CD4-positive, alpha-beta memory T cell (primary cell): ENCODE measurements at regions not wholly inside any gene's neighbourhood (a gene's known extent, or its start where the extent isn't known, plus 50 kb on each side); places are given as distances from the start of the nearest gene placed in this dataset.
A peak's percentile ranks its signal among the peaks of the same experiment; 100 is the strongest.

ENCODE experiments used
- CTCF ChIA-PET: fragments of 350-600 bp; sonication (Branson Sonifier 250); formaldehyde crosslinking; loops from one replicate; lab custom pipeline; 2021; ENCODE audit warnings: inconsistent platforms; ENCODE audit not compliant: partially characterized antibody; lab: Charles Lee
- POLR2A ChIA-PET: fragments of 350-600 bp; sonication (Branson Sonifier 250); formaldehyde crosslinking; loops from one replicate; lab custom pipeline; 2021; ENCODE audit not compliant: partially characterized antibody; lab: Charles Lee
- DNase-seq, 5 donors: peaks; one replicate each; pipeline versions ENCODE4 v3.0.0 to v3.0.0-alpha.2; 2020 to 2022; ENCODE audit warnings: mixed read lengths in 1 of 5
- H3K27ac ChIP-seq: one replicate; pipeline ENCODE4 v1.7.0; 2013; ENCODE audit warnings: low read depth, low read length
- H3K27me3 ChIP-seq: 2 replicates; pipeline ENCODE4 v1.7.0; 2013; ENCODE audit warnings: mild to moderate bottlenecking, low read length, moderate library complexity; ENCODE audit not compliant: insufficient read depth
- H3K36me3 ChIP-seq: 2 replicates; pipeline ENCODE4 v1.7.0; 2013; ENCODE audit warnings: mild to moderate bottlenecking, low read length, moderate library complexity; ENCODE audit not compliant: insufficient read depth
- H3K4me1 ChIP-seq: 2 replicates; pipeline ENCODE4 v1.7.0; 2013; ENCODE audit warnings: mild to moderate bottlenecking, low read length, moderate library complexity; ENCODE audit not compliant: insufficient read depth
- H3K4me3 ChIP-seq, 2 donors: one replicate each; pipeline ENCODE4 v1.7.0; 2013; ENCODE audit warnings: low read length in 2 of 2, mild to moderate bottlenecking in 1 of 2
- H3K9me3 ChIP-seq, 2 donors: one replicate each; pipeline ENCODE4 v1.7.0; 2013; ENCODE audit warnings: low read length in 2 of 2, control low read depth in 1 of 2; ENCODE audit not compliant: control insufficient read depth in 1 of 2
- H3K27ac Mint-ChIP-seq, 7 donors: one replicate each; pipeline ENCODE4 v1.8.0; 2020 to 2021; ENCODE audit warnings: mixed read lengths in 7 of 7, mild to moderate bottlenecking in 6 of 7, inconsistent platforms in 3 of 7, moderate library complexity in 3 of 7
- H3K27me3 Mint-ChIP-seq, 2 donors: one replicate each; pipeline ENCODE4 v1.8.0; 2020 to 2021; ENCODE audit warnings: mixed read lengths in 2 of 2
- H3K36me3 Mint-ChIP-seq, 2 donors: one replicate each; pipeline ENCODE4 v1.8.0; 2020 to 2021; ENCODE audit warnings: mixed read lengths in 2 of 2, inconsistent platforms in 1 of 2, mild to moderate bottlenecking in 1 of 2
- H3K4me1 Mint-ChIP-seq, 4 donors: one replicate each; pipeline ENCODE4 v1.8.0; 2020 to 2021; ENCODE audit warnings: mixed read lengths in 4 of 4, mild to moderate bottlenecking in 1 of 4
- H3K4me3 Mint-ChIP-seq, 8 donors: one replicate each; pipeline ENCODE4 v1.8.0; 2020 to 2021; ENCODE audit warnings: mixed read lengths in 8 of 8, mild to moderate bottlenecking in 7 of 8, moderate library complexity in 6 of 8, inconsistent platforms in 3 of 8
- H3K9me3 Mint-ChIP-seq, 8 donors: one replicate each; pipeline ENCODE4 v1.8.0; 2020 to 2021; ENCODE audit warnings: mixed read lengths in 8 of 8, mild to moderate bottlenecking in 5 of 8, inconsistent platforms in 3 of 8, moderate library complexity in 1 of 8
- intact Hi-C: fragments of 100-400 bp; cut with micrococcal nuclease; formaldehyde crosslinking; loops from one replicate; pipeline ENCODE4 v1.15.1; 2023

DNA sequence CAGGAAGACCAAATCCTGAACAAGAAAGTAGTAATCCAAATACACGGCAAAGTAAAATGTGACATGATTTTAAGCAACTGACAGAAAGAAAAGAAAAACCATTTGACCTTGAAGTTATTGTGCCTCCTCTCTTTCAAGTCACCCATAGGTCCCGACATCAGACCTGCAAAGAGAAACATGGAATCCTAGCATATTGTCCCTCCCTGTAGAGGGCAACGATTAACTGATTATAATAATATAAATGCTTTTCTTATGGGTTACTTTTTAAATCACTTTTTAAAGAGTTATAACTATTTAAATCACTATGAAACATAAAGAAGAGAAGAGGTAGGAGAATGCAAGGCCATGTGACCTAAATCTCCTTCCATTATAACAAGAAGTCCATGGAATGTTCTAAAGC, 143.2 kb upstream of the LIPC start:
- intact Hi-C loops: no loop called here
- H3K27ac ChIP-seq: no peak overlapping the region
- H3K4me1 ChIP-seq: no peaks in the 10 kb centered on the region
- H3K27me3 Mint-ChIP-seq: no peaks in the 10 kb centered on the region
- H3K9me3 Mint-ChIP-seq: no peaks in the 10 kb centered on the region
- no peaks in the 10 kb centered on the region for H3K27me3 ChIP-seq
- H3K36me3 ChIP-seq: no peaks in the 10 kb centered on the region
- DNase-seq: no peak
- H3K4me1 Mint-ChIP-seq: peaks cover 0 to 5% (median 2%) of the 10 kb centered on the region in 4 donors
- H3K9me3 ChIP-seq: no peaks in the 10 kb centered on the region
- no peak overlapping the region for H3K4me3 Mint-ChIP-seq
- H3K27ac Mint-ChIP-seq: no peak overlapping the region
- ChIA-PET CTCF (no interaction called here), POLR2A (no interaction called here)
- H3K4me3 ChIP-seq: no peak overlapping the region
- H3K36me3 Mint-ChIP-seq: no peaks in the 10 kb centered on the region

- Mint-ChIP-seq H3K4me3 (no peak overlapping the region), H3K36me3 (no peaks in the 10 kb centered on the region), H3K4me1 (peaks cover 0 to 4% (median 1%) of the 10 kb centered on the region in 4 donors), H3K9me3 (peaks cover 0 to 8% (median 4%) of the 10 kb centered on the region in 8 donors), H3K27ac (peak overlapping the region in 3 of 7 donors; percentile 30 to 65 (median 64)), H3K27me3 (peaks cover 0 to 1% of the 10 kb centered on the region in 2 donors)
- ChIA-PET POLR2A (no interaction called here), CTCF (no interaction called here)
- Histone ChIP-seq H3K36me3 (no peaks in the 10 kb centered on the region), H3K27me3 (no peaks in the 10 kb centered on the region), H3K4me1 (no peaks in the 10 kb centered on the region), H3K4me3 (no peak overlapping the region), H3K9me3 (no peaks in the 10 kb centered on the region), H3K27ac (no peak overlapping the region)
- DNase-seq: no peak
- intact Hi-C loops: no loop called here
These were observed 139.9 kb upstream of the LIPC start for GRCh38 chr15:58291848-58292247.

DNA sequence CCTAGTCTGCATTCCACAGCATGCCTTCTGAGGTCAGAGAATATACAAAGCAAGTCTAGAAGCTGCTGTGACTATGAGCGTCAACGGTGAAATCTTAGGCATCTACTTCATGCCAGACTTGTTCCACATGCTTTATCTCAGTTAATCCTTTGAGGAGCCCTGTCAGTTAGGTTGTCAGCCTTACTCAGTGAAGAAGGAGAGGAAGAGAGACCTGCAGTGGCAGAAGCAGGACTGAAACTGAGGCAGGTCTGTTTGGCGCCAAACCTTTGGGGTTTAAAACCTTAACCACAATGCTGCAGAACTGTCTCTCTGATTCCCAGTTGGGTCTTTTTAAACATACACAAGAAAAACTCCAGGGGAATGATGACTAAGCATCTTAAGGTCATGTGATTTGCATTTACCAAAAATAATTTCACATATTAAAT, 139.0 kb upstream of the LIPC start:
- Mint-ChIP-seq H3K9me3 (peaks cover 0 to 11% (median 4%) of the 10 kb centered on the region in 8 donors), H3K4me3 (no peak overlapping the region), H3K27ac (no peak overlapping the region), H3K4me1 (peaks cover 0 to 4% (median 1%) of the 10 kb centered on the region in 4 donors), H3K27me3 (peaks cover 0 to 3% of the 10 kb centered on the region in 2 donors), H3K36me3 (no peaks in the 10 kb centered on the region)
- Histone ChIP-seq H3K9me3 (no peaks in the 10 kb centered on the region), H3K4me3 (no peak overlapping the region), H3K27ac (no peak overlapping the region), H3K36me3 (no peaks in the 10 kb centered on the region), H3K27me3 (no peaks in the 10 kb centered on the region), H3K4me1 (no peaks in the 10 kb centered on the region)
- ChIA-PET POLR2A (no interaction called here), CTCF (no interaction called here)
- DNase-seq: no peak
- intact Hi-C loops: no loop called here

- Mint-ChIP-seq H3K9me3 (peaks cover 0 to 11% (median 4%) of the 10 kb centered on the region in 8 donors), H3K4me1 (peaks cover 0 to 4% (median 1%) of the 10 kb centered on the region in 4 donors), H3K27me3 (peaks cover 0 to 6% of the 10 kb centered on the region in 2 donors), H3K36me3 (no peaks in the 10 kb centered on the region), H3K27ac (no peak overlapping the region), H3K4me3 (no peak overlapping the region)
- intact Hi-C loops: no loop called here
- Histone ChIP-seq H3K4me1 (no peaks in the 10 kb centered on the region), H3K9me3 (no peaks in the 10 kb centered on the region), H3K36me3 (no peaks in the 10 kb centered on the region), H3K4me3 (no peak overlapping the region), H3K27me3 (no peaks in the 10 kb centered on the region), H3K27ac (no peak overlapping the region)
- POLR2A ChIA-PET: no interaction called here
- CTCF ChIA-PET: no interaction called here
- DNase-seq: no peak
These were observed 137.9 kb upstream of the LIPC start for GRCh38 chr15:58293622-58294550.

GRCh38 chr15:58294681-58295254, 137.0 kb upstream of the LIPC start:
- no peaks in the 10 kb centered on the region for H3K36me3 Mint-ChIP-seq
- no peak for DNase-seq
- H3K4me3 Mint-ChIP-seq: no peak overlapping the region
- Histone ChIP-seq H3K27me3 (no peaks in the 10 kb centered on the region), H3K9me3 (no peaks in the 10 kb centered on the region), H3K4me1 (no peaks in the 10 kb centered on the region), H3K4me3 (no peak overlapping the region), H3K27ac (no peak overlapping the region), H3K36me3 (no peaks in the 10 kb centered on the region)
- peaks cover 0 to 4% (median 1%) of the 10 kb centered on the region in 4 donors for H3K4me1 Mint-ChIP-seq
- peak overlapping the region in 1 of 7 donors; percentile 3 for H3K27ac Mint-ChIP-seq
- H3K9me3 Mint-ChIP-seq: peaks cover 0 to 11% (median 4%) of the 10 kb centered on the region in 8 donors
- POLR2A ChIA-PET: no interaction called here
- intact Hi-C loops: no loop called here
- peaks cover under 1 to 8% of the 10 kb centered on the region in 2 donors for H3K27me3 Mint-ChIP-seq
- CTCF ChIA-PET: no interaction called here

DNA sequence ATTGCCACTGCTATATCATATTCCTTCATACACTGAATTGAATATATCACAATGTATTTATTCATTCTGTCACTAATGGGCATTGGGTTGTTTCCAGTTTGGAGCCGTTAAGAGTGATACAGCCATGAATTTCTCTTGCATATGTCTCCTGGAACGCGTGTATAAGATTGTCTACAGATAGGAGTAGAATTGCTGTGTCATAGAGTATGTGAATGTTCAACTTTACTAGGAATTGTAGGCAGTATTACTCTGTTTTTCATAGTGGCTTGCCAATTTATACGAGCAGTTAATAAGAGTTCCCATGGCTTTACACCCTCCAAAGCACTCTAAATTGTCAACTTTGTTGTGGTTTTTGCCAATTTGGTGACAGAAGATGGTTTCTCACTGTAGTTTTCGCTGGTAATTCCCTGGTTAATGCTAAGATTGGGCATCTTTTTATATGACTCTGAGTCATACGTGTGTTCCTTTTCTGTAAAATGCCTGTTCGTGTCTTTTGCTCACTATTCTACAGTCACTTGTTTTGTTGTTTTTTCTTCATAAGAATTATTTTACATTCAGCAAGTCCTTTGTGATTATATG, 136.1 kb upstream of the LIPC start:
- H3K27ac ChIP-seq: no peak overlapping the region
- H3K27me3 ChIP-seq: no peaks in the 10 kb centered on the region
- Mint-ChIP-seq H3K4me3 (no peak overlapping the region), H3K4me1 (peaks cover 0 to 2% (median under 1%) of the 10 kb centered on the region in 4 donors), H3K36me3 (no peaks in the 10 kb centered on the region), H3K27ac (no peak overlapping the region), H3K9me3 (peaks cover 0 to 11% (median 4%) of the 10 kb centered on the region in 8 donors), H3K27me3 (peaks cover 2 to 8% of the 10 kb centered on the region in 2 donors)
- H3K4me1 ChIP-seq: no peaks in the 10 kb centered on the region
- H3K9me3 ChIP-seq: no peaks in the 10 kb centered on the region
- CTCF ChIA-PET: no interaction called here
- POLR2A ChIA-PET: no interaction called here
- no peak overlapping the region for H3K4me3 ChIP-seq
- intact Hi-C loops: no loop called here
- DNase-seq: no peak
- no peaks in the 10 kb centered on the region for H3K36me3 ChIP-seq

DNA sequence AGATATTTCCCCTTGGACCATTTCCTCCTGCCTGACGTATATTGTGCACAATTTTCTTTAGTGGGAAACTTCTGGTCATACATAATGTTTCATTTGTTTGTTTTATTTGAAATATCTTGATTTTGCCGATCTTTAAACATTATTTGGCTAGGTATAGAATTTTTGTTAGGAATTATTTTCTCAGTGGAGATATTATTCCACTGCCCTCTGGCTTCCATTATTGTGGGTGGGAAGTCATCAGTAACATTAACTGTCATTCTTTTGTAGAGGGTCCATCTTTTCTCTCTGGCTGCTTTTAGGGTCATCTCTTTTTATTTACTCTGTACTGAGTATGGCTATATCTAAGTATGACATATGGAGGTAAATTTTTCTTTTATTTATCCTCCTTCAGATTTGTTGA, 135.5 kb upstream of the LIPC start:
- Mint-ChIP-seq H3K27me3 (peaks cover 2 to 8% of the 10 kb centered on the region in 2 donors), H3K27ac (no peak overlapping the region), H3K4me1 (no peaks in the 10 kb centered on the region), H3K4me3 (no peak overlapping the region), H3K36me3 (no peaks in the 10 kb centered on the region), H3K9me3 (peaks cover 0 to 11% (median 4%) of the 10 kb centered on the region in 8 donors)
- POLR2A ChIA-PET: no interaction called here
- Histone ChIP-seq H3K9me3 (no peaks in the 10 kb centered on the region), H3K4me3 (no peak overlapping the region), H3K27ac (no peak overlapping the region), H3K27me3 (no peaks in the 10 kb centered on the region), H3K36me3 (no peaks in the 10 kb centered on the region), H3K4me1 (no peaks in the 10 kb centered on the region)
- CTCF ChIA-PET: no interaction called here
- intact Hi-C loops: no loop called here
- DNase-seq: no peak
